ENCODE measurements at regions not wholly inside any gene's neighbourhood (a gene's known extent, or its start where the extent isn't known, plus 50 kb on each side); places are given as distances from the start of the nearest gene placed in this dataset.
A peak's percentile ranks its signal among the peaks of the same experiment; 100 is the strongest.

GRCh38 chr10:53645951-53646350 is 873.4 kb upstream of the MBL2 start:
- Histone ChIP-seq H3K9me3 (ENCODE audit: low read depth, low read length) (no peaks in the 10 kb centered on the region), H3K36me3 (ENCODE audit: insufficient read depth, low read length) (no peaks in the 10 kb centered on the region), H3K9ac (ENCODE audit: insufficient read length) (no peak overlapping the region), H3K27ac (no peak overlapping the region), H3K4me3 (no peak overlapping the region)
- no peak for TF ChIP-seq POLR2AphosphoS5 (IDR thresholded peaks at IDR 0.05; ENCODE audit: borderline replicate concordance, low read depth, low read length)
- no peak for DNase-seq (ENCODE audit: low read depth, low spot score)

DNA sequence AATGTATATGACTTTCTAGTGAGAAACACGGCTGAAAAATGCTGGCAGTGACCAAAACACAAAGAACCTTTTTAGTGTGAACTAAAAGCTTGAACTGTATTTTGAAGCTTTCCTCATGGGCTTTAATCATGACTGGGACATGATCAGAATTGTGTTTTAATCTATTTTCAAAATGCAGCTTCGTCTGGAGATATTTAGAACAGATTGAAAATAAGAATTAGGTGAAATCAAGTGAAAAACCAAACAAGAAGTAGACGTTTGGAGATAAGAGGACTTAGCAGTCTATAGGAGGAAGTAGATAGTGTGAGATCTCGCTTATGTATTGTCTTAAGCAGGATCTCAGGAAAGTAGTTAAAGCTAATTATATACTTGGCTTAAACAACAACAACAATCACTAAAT is 865.4 kb upstream of the MBL2 start:
- no peak for DNase-seq (ENCODE audit: low read depth, low spot score)
- no peak overlapping the region for H3K9ac ChIP-seq (ENCODE audit: insufficient read length)
- TF ChIP-seq EZH2 (IDR thresholded peaks at IDR 0.05), result no peak
- no peak overlapping the region for H3K27ac ChIP-seq
- no peaks in the 10 kb centered on the region for H3K9me3 ChIP-seq (ENCODE audit: low read depth, low read length)
- no peaks in the 10 kb centered on the region for H3K36me3 ChIP-seq (ENCODE audit: insufficient read depth, low read length)
- H3K4me3 ChIP-seq, result no peak overlapping the region

DNA sequence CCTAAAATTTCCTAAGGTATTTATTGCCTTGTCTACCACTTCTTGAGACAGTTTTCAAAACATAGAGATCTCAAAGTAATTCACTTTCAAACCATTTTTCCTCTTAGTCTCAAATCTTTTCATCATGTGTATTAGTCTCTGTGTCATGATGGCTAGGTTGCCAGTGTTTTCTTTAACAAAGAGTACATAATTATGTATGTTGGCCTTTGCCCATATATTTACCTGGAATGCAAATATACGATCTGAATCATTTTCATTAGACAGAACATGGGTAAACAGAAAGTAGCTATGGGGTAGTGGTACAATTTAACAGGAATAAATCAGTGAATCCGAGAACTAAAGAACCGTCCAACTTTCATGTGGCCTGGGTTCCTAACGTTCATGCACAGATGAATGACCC is 852.1 kb upstream of the MBL2 start:
- DNase-seq (ENCODE audit: low read depth, low spot score), result no peak
- Histone ChIP-seq H3K9me3 (ENCODE audit: low read depth, low read length) (no peaks in the 10 kb centered on the region), H3K4me3 (no peak overlapping the region), H3K9ac (ENCODE audit: insufficient read length) (no peak overlapping the region), H3K27ac (no peak overlapping the region), H3K36me3 (ENCODE audit: insufficient read depth, low read length) (no peaks in the 10 kb centered on the region)
- TF ChIP-seq FOXP2 (optimal IDR thresholded peaks at IDR 0.05; ENCODE audit: control extremely low read depth, extremely low read length, insufficient read depth) (no peak), POLR2AphosphoS5 (IDR thresholded peaks at IDR 0.05; ENCODE audit: borderline replicate concordance, low read depth, low read length) (no peak), EZH2 (IDR thresholded peaks at IDR 0.05) (no peak)

DNA sequence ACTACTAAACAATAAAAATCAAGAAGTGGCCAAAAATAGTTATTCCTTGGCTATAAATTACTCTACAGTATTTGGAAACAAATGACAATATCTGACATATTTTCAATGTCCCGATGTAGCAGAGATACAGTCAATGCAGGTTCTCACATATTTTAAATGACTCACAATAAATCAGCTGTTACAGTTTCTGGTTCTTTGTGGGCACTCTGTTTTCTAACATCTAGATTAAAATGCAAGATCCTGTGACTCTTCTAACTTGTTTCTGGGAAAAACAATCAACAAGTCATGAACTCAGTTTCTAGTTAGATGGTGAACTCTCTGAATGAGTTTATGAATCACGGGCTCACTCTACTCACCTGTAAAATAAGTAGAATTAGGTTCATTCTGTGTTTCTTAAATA is 849.6 kb upstream of the MBL2 start:
- H3K4me3 ChIP-seq, result no peak overlapping the region
- no peak overlapping the region for H3K9ac ChIP-seq (ENCODE audit: insufficient read length)
- no peak for DNase-seq (ENCODE audit: low read depth, low spot score)
- no peak overlapping the region for H3K27ac ChIP-seq
- no peaks in the 10 kb centered on the region for H3K36me3 ChIP-seq (ENCODE audit: insufficient read depth, low read length)
- no peaks in the 10 kb centered on the region for H3K9me3 ChIP-seq (ENCODE audit: low read depth, low read length)
- TF ChIP-seq POLR2AphosphoS5 (IDR thresholded peaks at IDR 0.05; ENCODE audit: borderline replicate concordance, low read depth, low read length) (no peak), EZH2 (IDR thresholded peaks at IDR 0.05) (no peak), FOXP2 (optimal IDR thresholded peaks at IDR 0.05; ENCODE audit: control extremely low read depth, extremely low read length, insufficient read depth) (no peak)

DNA sequence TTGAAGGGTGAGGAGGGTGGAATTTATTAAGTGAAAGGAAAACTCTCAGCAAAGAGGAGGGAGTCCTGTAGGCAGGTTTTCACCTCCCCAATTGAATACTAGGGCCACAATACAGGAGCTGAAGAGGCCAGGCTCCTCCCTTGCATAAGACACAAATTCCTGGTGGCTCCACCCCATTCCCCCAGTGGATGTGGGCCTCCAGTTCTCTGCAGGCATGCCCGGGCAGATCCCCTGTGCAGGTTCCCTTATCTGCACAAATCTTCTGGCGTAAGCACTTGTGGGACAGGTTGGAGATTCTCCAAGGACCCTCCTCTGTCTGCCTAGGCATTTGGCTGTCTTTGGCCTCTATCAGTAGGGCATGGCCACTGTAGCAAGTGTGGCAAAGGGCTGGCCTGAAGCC is 847.1 kb upstream of the MBL2 start:
- no peak for DNase-seq (ENCODE audit: low read depth, low spot score)
- H3K27ac ChIP-seq, result no peak overlapping the region
- TF ChIP-seq EZH2 (IDR thresholded peaks at IDR 0.05), result no peak
- no peak for TF ChIP-seq POLR2AphosphoS5 (IDR thresholded peaks at IDR 0.05; ENCODE audit: borderline replicate concordance, low read depth, low read length)
- no peak for TF ChIP-seq FOXP2 (optimal IDR thresholded peaks at IDR 0.05; ENCODE audit: control extremely low read depth, extremely low read length, insufficient read depth)
- no peaks in the 10 kb centered on the region for H3K9me3 ChIP-seq (ENCODE audit: low read depth, low read length)
- no peak overlapping the region for H3K4me3 ChIP-seq
- no peak overlapping the region for H3K9ac ChIP-seq (ENCODE audit: insufficient read length)
- H3K36me3 ChIP-seq (ENCODE audit: insufficient read depth, low read length), result no peaks in the 10 kb centered on the region

- H3K9me3 ChIP-seq (ENCODE audit: low read depth, low read length), result no peaks in the 10 kb centered on the region
- H3K27ac ChIP-seq, result no peak overlapping the region
- no peaks in the 10 kb centered on the region for H3K36me3 ChIP-seq (ENCODE audit: insufficient read depth, low read length)
- no peak overlapping the region for H3K9ac ChIP-seq (ENCODE audit: insufficient read length)
- no peak overlapping the region for H3K4me3 ChIP-seq
- TF ChIP-seq EZH2 (IDR thresholded peaks at IDR 0.05) (no peak), FOXP2 (optimal IDR thresholded peaks at IDR 0.05; ENCODE audit: control extremely low read depth, extremely low read length, insufficient read depth) (no peak), POLR2AphosphoS5 (IDR thresholded peaks at IDR 0.05; ENCODE audit: borderline replicate concordance, low read depth, low read length) (no peak)
- no peak for DNase-seq (ENCODE audit: low read depth, low spot score)
Observed at GRCh38 chr10:53607691-53608090, 835.1 kb upstream of the MBL2 start.

DNA sequence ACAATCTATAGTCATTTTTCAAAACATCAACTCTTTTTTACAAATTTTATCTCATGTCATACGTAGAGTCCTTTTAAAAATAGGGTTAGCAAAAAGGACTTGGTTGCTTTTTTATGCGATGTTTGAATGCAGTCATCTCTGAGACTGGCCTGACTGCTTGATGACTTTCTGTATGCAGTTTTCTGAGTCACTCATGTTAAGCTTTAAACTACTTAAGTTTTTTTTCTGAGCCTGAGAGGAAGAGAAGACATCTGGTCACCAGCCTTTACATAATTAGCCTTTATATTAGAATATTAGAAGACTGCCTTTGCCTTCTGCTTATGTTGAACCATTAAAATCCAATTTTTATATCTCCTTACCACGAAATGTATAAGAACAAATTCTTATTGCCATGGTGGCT is 834.4 kb upstream of the MBL2 start:
- Histone ChIP-seq H3K9me3 (ENCODE audit: low read depth, low read length) (no peaks in the 10 kb centered on the region), H3K36me3 (ENCODE audit: insufficient read depth, low read length) (no peaks in the 10 kb centered on the region), H3K27ac (no peak overlapping the region), H3K4me3 (no peak overlapping the region), H3K9ac (ENCODE audit: insufficient read length) (no peak overlapping the region)
- DNase-seq (ENCODE audit: low read depth, low spot score), result no peak
- TF ChIP-seq POLR2AphosphoS5 (IDR thresholded peaks at IDR 0.05; ENCODE audit: borderline replicate concordance, low read depth, low read length) (no peak), EZH2 (IDR thresholded peaks at IDR 0.05) (no peak), FOXP2 (optimal IDR thresholded peaks at IDR 0.05; ENCODE audit: control extremely low read depth, extremely low read length, insufficient read depth) (no peak)

DNA sequence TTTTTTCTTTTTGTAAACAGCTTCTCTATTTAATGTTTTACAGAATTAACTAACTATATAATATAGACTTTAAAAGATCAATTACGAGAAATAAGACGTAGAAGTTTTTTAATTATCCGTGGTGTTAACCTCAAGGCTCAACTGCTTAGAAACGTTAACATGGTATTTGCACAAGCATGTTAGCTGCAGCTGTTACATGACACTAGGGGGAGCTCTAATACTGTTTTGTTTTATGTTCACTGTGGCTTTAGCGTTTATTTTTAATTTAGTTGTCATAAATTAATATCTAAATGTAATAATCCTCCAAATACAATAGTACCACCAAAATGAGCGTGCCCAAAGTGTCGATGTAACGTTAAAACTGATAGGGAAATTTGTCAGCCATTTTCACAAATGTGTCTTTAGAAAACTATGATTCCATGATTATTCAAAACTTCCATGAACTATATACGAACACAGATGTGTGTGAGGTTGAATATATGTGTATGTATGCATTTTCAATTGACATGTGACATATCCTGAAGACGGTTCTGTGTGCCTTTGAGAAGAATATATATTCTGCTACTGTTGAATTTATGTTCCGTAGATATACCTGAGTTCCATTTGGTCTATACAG is 828.8 kb upstream of the MBL2 start:
- no peak overlapping the region for H3K27ac ChIP-seq
- DNase-seq (ENCODE audit: low read depth, low spot score), result peak; percentile 2
- H3K9ac ChIP-seq (ENCODE audit: insufficient read length), result no peak overlapping the region

DNA sequence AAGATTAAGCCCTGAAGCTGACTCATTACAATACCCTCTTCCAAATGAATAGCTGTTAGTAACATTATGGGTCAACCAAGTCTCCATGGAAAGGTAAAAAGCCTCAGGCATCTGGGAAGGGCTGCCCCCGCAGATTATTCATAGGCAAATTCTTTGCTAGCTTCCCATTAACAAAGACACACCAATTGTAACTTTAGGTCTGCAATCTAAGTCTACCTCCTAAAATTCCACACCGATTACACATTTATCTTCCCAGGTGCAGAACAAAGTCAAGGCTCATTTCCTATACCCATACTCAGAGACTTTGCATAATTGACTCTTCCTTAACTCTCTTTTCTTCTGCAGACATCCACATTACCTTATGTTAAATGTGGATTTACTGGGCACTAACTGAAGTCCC is 826.3 kb upstream of the MBL2 start:
- Histone ChIP-seq H3K9ac (ENCODE audit: insufficient read length) (no peak overlapping the region), H3K36me3 (ENCODE audit: insufficient read depth, low read length) (no peaks in the 10 kb centered on the region), H3K4me3 (no peak overlapping the region), H3K9me3 (ENCODE audit: low read depth, low read length) (no peaks in the 10 kb centered on the region), H3K27ac (no peak overlapping the region)
- no peak for TF ChIP-seq EZH2 (IDR thresholded peaks at IDR 0.05)
- no peak for TF ChIP-seq FOXP2 (optimal IDR thresholded peaks at IDR 0.05; ENCODE audit: control extremely low read depth, extremely low read length, insufficient read depth)
- TF ChIP-seq POLR2AphosphoS5 (IDR thresholded peaks at IDR 0.05; ENCODE audit: borderline replicate concordance, low read depth, low read length), result no peak
- no peak for DNase-seq (ENCODE audit: low read depth, low spot score)

More for the DNA sequence above, 828.8 kb upstream of the MBL2 start:
- TF ChIP-seq FOXP2 (optimal IDR thresholded peaks at IDR 0.05; ENCODE audit: control extremely low read depth, extremely low read length, insufficient read depth) (no peak), EZH2 (IDR thresholded peaks at IDR 0.05) (no peak), POLR2AphosphoS5 (IDR thresholded peaks at IDR 0.05; ENCODE audit: borderline replicate concordance, low read depth, low read length) (no peak)
- Histone ChIP-seq H3K36me3 (ENCODE audit: insufficient read depth, low read length) (no peaks in the 10 kb centered on the region), H3K4me3 (no peak overlapping the region), H3K9me3 (ENCODE audit: low read depth, low read length) (no peaks in the 10 kb centered on the region)

All from SK-N-MC (cell line).